ENCODE measurements at regions not wholly inside any gene's neighbourhood (a gene's known extent, or its start where the extent isn't known, plus 50 kb on each side); places are given as distances from the start of the nearest gene placed in this dataset.

GRCh38 chr6:55696501-55696900 is 117.5 kb upstream of the HMGCLL1 start:
- intact Hi-C loops (cut with DNase I), result no loop called here
- H3K4me3 ChIP-seq, result no peak overlapping the region
- no peaks in the 10 kb centered on the region for H3K4me1 ChIP-seq
- TF ChIP-seq CTCF (IDR thresholded peaks at IDR 0.05) (no peak), POLR2A (IDR thresholded peaks at IDR 0.05) (no peak)
- DNase-seq (no peak), ATAC-seq (no peak)
- H3K27ac ChIP-seq, result no peak overlapping the region
- WGBS (ENCODE audit: insufficient coverage, low coverage, low lambda C conversion rate, missing lambda C conversion rate), result 58% methylated on average over 2 of the region's 2 CpGs
- no peaks in the 10 kb centered on the region for H3K36me3 ChIP-seq
- H3K27me3 ChIP-seq, result no peaks in the 10 kb centered on the region
- no peaks in the 10 kb centered on the region for H3K9me3 ChIP-seq

- Histone ChIP-seq H3K27ac (no peak overlapping the region), H3K36me3 (no peaks in the 10 kb centered on the region), H3K9me3 (no peaks in the 10 kb centered on the region), H3K4me3 (no peak overlapping the region), H3K4me1 (no peaks in the 10 kb centered on the region), H3K27me3 (no peaks in the 10 kb centered on the region)
- DNase-seq (no peak), ATAC-seq (no peak)
- TF ChIP-seq POLR2A (IDR thresholded peaks at IDR 0.05), result no peak
- intact Hi-C loops (cut with DNase I), result no loop called here
- WGBS (ENCODE audit: insufficient coverage, low coverage, low lambda C conversion rate, missing lambda C conversion rate), result 33% methylated on average over 2 of the region's 2 CpGs
These were observed 117.0 kb upstream of the HMGCLL1 start for GRCh38 chr6:55696041-55696440.

GRCh38 chr6:55694759-55695158 is 115.8 kb upstream of the HMGCLL1 start:
- H3K36me3 ChIP-seq, result no peaks in the 10 kb centered on the region
- intact Hi-C loops (cut with DNase I), result no loop called here
- no peaks in the 10 kb centered on the region for H3K9me3 ChIP-seq
- TF ChIP-seq POLR2A (IDR thresholded peaks at IDR 0.05), result no peak
- TF ChIP-seq CTCF (IDR thresholded peaks at IDR 0.05), result no peak
- DNase-seq (no peak), ATAC-seq (no peak)
- H3K27ac ChIP-seq, result no peak overlapping the region
- H3K27me3 ChIP-seq, result no peaks in the 10 kb centered on the region
- no peak overlapping the region for H3K4me3 ChIP-seq
- no peaks in the 10 kb centered on the region for H3K4me1 ChIP-seq

- DNase-seq (no peak), ATAC-seq (no peak)
These were observed 115.2 kb upstream of the HMGCLL1 start for GRCh38 chr6:55694148-55694547.

GRCh38 chr6:55679503-55679902 is 100.5 kb upstream of the HMGCLL1 start:
- Histone ChIP-seq H3K27me3 (no peaks in the 10 kb centered on the region), H3K9me3 (no peaks in the 10 kb centered on the region), H3K4me3 (no peak overlapping the region), H3K4me1 (no peaks in the 10 kb centered on the region), H3K36me3 (no peaks in the 10 kb centered on the region), H3K27ac (no peak overlapping the region)
- TF ChIP-seq CTCF (IDR thresholded peaks at IDR 0.05) (no peak), POLR2A (IDR thresholded peaks at IDR 0.05) (no peak)
- intact Hi-C loops (cut with DNase I), result no loop called here
- 32% methylated on average over 3 of the region's 3 CpGs for WGBS (ENCODE audit: insufficient coverage, low coverage, low lambda C conversion rate, missing lambda C conversion rate)
- DNase-seq (no peak), ATAC-seq (no peak)

More at GRCh38 chr6:55694148-55694547, 115.2 kb upstream of the HMGCLL1 start:
- 80% methylated on average over 1 of the region's 2 CpGs for WGBS (ENCODE audit: insufficient coverage, low coverage, low lambda C conversion rate, missing lambda C conversion rate)
- Histone ChIP-seq H3K27me3 (no peaks in the 10 kb centered on the region), H3K9me3 (no peaks in the 10 kb centered on the region), H3K4me3 (no peak overlapping the region), H3K4me1 (no peaks in the 10 kb centered on the region), H3K36me3 (no peaks in the 10 kb centered on the region), H3K27ac (no peak overlapping the region)
- intact Hi-C loops (cut with DNase I), result no loop called here
- no peak for TF ChIP-seq POLR2A (IDR thresholded peaks at IDR 0.05)
- no peak for TF ChIP-seq CTCF (IDR thresholded peaks at IDR 0.05)
